ENCODE measurements at regions not wholly inside any gene's neighbourhood (a gene's known extent, or its start where the extent isn't known, plus 50 kb on each side); places are given as distances from the start of the nearest gene placed in this dataset.

DNA sequence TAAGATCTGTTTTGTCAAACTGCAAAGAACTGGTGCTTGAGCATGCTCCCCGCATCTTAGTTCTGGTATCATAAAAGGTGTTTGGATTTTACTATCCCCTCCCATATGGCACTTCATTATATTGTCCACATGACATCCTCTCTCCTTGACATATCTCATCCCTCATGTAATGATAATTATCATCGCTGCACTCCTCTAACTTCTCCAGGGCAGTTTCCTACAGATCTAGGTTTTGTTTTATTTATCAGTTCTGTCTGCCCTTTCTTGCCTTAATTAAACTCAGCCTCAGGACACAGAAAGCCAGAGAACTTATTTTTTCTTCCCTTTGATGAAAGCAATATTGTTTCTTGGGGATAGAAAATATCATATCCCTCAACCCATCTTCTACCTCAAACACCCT lies 129.6 kb upstream of the DDX18 start:
- intact Hi-C loops (cut with micrococcal nuclease), result no loop called here
- Mint-ChIP-seq H3K4me3 (no peak overlapping the region), H3K27ac (no peak overlapping the region), H3K36me3 (ENCODE audit: low read depth) (no peaks in the 10 kb centered on the region), H3K27me3 (no peaks in the 10 kb centered on the region), H3K4me1 (no peaks in the 10 kb centered on the region), H3K9me3 (no peaks in the 10 kb centered on the region)
- ATAC-seq (ENCODE audit: low read depth) (no peak), DNase-seq (no peak)
- TF ChIP-seq, protein P1, sequence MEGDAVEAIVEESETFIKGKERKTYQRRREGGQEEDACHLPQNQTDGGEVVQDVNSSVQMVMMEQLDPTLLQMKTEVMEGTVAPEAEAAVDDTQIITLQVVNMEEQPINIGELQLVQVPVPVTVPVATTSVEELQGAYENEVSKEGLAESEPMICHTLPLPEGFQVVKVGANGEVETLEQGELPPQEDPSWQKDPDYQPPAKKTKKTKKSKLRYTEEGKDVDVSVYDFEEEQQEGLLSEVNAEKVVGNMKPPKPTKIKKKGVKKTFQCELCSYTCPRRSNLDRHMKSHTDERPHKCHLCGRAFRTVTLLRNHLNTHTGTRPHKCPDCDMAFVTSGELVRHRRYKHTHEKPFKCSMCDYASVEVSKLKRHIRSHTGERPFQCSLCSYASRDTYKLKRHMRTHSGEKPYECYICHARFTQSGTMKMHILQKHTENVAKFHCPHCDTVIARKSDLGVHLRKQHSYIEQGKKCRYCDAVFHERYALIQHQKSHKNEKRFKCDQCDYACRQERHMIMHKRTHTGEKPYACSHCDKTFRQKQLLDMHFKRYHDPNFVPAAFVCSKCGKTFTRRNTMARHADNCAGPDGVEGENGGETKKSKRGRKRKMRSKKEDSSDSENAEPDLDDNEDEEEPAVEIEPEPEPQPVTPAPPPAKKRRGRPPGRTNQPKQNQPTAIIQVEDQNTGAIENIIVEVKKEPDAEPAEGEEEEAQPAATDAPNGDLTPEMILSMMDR (IDR thresholded peaks at IDR 0.05), result no peak
- ChIA-PET POLR2A (no interaction called here), CTCF (no interaction called here)

DNA sequence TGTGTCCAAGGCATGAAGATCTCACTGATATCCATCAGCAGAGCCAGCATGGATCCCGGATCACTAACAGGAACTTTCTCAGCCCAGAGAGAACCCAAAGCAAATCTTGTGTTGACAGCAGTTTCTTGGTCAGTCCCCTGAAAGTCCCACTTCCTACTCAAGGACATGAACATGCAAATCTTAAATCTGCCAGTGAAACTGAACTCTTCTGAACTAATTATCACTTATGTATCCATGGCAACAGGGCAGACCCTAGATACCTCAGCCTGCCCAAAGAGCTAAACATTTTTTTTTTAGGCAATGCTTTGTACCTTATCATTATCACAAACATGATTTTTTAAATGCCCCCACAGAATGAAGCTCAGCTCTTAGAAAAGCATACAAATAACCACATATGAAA lies 127.8 kb upstream of the DDX18 start:
- H3K9me3 Mint-ChIP-seq, result no peaks in the 10 kb centered on the region
- H3K4me1 Mint-ChIP-seq, result no peaks in the 10 kb centered on the region
- H3K4me3 Mint-ChIP-seq, result no peak overlapping the region
- TF ChIP-seq, protein P1 (IDR thresholded peaks at IDR 0.05), result no peak
- ATAC-seq (ENCODE audit: low read depth) (peak; percentile 37), DNase-seq (no peak)
- H3K27me3 Mint-ChIP-seq, result no peaks in the 10 kb centered on the region
- H3K36me3 Mint-ChIP-seq (ENCODE audit: low read depth), result no peaks in the 10 kb centered on the region
- CTCF ChIA-PET, result no interaction called here
- intact Hi-C loops (cut with micrococcal nuclease), result no loop called here
- POLR2A ChIA-PET, result no interaction called here
- H3K27ac Mint-ChIP-seq, result no peak overlapping the region

DNA sequence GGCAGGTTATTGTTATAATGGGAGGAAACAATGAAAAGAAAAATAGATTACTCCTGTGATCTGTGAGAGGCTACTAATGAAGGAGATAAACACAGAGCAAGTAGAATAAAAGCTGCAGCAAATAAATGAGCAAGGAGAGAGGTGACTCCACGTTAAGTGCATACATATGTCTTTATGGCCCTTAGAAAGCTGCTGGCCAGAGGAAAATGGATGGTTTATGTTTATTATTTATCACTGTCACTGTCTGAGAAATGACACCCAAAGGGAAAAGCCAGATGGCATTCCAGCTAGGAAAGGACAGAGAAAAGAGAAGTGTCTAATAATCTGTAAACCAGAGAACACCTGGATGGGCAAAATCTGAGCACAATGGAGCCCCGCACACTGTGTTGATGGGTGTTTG lies 122.9 kb upstream of the DDX18 start:
- intact Hi-C loops (cut with micrococcal nuclease), result no loop called here
- Mint-ChIP-seq H3K4me3 (no peak overlapping the region), H3K27ac (no peak overlapping the region), H3K9me3 (no peaks in the 10 kb centered on the region), H3K27me3 (no peaks in the 10 kb centered on the region), H3K36me3 (ENCODE audit: low read depth) (no peaks in the 10 kb centered on the region), H3K4me1 (no peaks in the 10 kb centered on the region)
- ChIA-PET POLR2A (no interaction called here), CTCF (no interaction called here)
- no peak for ATAC-seq (ENCODE audit: low read depth)
- TF ChIP-seq, protein P1 (IDR thresholded peaks at IDR 0.05), result no peak
- no peak for DNase-seq

DNA sequence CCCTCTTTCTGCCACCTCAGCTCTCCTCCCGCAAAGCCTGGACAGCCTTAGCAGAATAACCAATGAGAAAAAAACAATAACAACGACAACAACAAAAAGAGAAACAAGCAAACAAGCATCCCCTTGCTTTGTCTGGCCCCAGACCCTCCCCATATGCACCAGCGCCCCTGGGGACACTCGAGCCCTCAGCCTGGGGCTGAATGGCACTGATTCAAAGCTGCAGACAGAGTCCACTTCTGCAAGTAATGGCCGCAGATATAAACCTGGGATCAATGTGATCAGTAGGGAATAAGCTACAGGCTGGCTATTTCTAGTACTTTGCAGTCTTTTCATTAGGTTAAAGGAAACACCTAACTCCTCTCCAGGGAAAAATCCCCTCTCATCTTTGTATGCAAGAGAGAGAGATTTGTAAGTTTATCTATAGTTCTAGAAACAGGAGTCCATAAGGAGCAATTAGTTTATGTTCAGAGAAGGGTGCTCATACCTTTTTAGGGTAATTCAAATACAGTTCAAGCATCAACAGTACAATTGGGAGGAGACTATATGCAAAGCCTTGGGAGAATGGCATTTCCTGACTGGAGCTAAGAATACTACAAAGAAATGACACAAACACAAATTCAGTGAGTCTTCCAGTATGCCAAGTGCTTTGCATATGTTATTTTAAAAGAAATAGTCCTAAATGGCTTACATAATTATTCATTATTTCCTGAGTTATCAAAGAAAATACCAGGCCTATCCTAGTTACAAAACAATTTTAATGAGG lies 122.3 kb upstream of the DDX18 start:
- ChIA-PET POLR2A (no interaction called here), CTCF (no interaction called here)
- no peaks in the 10 kb centered on the region for H3K27me3 Mint-ChIP-seq
- ATAC-seq (ENCODE audit: low read depth) (no peak), DNase-seq (no peak)
- no peaks in the 10 kb centered on the region for H3K36me3 Mint-ChIP-seq (ENCODE audit: low read depth)
- no peak overlapping the region for H3K4me3 Mint-ChIP-seq
- TF ChIP-seq, protein P1 (IDR thresholded peaks at IDR 0.05), result no peak
- intact Hi-C loops (cut with micrococcal nuclease), result no loop called here
- H3K9me3 Mint-ChIP-seq, result no peaks in the 10 kb centered on the region
- H3K27ac Mint-ChIP-seq, result no peak overlapping the region
- H3K4me1 Mint-ChIP-seq, result no peaks in the 10 kb centered on the region

DNA sequence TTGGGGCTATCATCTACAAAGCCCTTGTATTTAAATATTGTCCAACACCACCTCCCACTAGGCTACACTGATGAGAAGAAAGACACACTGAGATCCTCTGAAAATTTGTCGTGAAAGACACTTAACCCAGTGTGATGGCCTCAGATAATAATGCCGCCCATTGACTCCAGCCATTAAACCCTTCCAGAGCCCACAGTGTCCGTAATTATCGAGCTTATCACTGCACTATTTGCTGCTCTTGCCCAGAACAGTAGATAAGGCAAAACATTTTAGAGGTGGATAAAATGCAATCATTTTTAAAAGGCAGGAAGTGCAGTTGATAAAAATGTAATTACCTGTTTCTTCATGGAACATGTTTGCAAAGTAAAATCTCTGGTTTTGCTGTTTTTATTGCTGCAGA lies 121.3 kb upstream of the DDX18 start:
- Mint-ChIP-seq H3K27ac (no peak overlapping the region), H3K36me3 (ENCODE audit: low read depth) (no peaks in the 10 kb centered on the region), H3K4me3 (no peak overlapping the region), H3K4me1 (no peaks in the 10 kb centered on the region), H3K27me3 (no peaks in the 10 kb centered on the region), H3K9me3 (no peaks in the 10 kb centered on the region)
- intact Hi-C loops (cut with micrococcal nuclease), result no loop called here
- ATAC-seq (ENCODE audit: low read depth) (no peak), DNase-seq (no peak)
- TF ChIP-seq, protein P1 (IDR thresholded peaks at IDR 0.05), result no peak
- ChIA-PET POLR2A (no interaction called here), CTCF (no interaction called here)
